Amygdala (tissue), 56 donors: ENCODE measurements at regions not wholly inside any gene's neighbourhood (a gene's known extent, or its start where the extent isn't known, plus 50 kb on each side); places are given as distances from the start of the nearest gene placed in this dataset.
"Not testable (repeated sequence)": the region's sequence is repeated elsewhere in the genome, so short reads cannot be mapped to it uniquely, and the experiment has no call there.

Experiments used
- DNase-seq, 56 donors: peaks; one replicate each; lab custom pipeline; 2025; lab: John Stamatoyannopoulos, UW

DNA sequence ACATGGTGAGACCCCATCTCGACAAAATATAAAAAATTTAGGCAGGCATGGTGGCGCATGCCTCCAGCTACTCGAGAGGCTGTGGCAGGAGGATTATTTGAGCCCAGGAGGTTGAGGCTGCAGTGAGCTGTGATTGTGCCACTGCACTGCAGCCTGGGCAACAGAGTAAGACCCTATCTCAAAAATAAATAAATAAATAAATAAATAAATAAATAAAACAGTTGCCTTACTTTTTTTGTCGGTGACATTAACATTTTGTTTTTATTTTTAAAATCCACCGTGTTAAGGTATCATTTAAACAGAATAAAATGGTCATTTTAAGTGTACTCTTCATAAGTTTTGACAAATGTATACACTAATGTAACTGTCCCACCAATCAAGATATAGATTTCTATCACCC, 57.0 kb downstream of the RASL11A start:
- DNase-seq: no peak

DNA sequence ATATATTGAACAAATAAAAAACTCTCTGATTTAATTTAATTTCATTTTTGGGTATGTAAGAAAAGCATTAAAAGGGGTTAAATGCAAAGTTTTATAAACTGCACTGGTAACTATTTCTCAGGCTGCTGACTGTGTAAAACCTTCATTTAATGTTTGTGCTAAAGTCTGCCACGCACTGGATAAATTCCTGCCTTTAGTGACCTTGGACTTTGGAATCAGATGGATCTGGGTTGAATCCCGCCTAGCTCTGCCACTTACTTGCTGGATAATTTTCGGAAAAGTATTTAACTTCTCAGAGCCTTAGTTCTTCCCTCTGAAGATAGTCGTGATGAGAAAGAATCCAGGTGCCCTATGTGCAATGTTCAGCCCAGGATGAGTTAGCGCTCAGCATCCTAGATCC, 58.6 kb downstream of the RASL11A start:
- DNase-seq: no peak

DNA sequence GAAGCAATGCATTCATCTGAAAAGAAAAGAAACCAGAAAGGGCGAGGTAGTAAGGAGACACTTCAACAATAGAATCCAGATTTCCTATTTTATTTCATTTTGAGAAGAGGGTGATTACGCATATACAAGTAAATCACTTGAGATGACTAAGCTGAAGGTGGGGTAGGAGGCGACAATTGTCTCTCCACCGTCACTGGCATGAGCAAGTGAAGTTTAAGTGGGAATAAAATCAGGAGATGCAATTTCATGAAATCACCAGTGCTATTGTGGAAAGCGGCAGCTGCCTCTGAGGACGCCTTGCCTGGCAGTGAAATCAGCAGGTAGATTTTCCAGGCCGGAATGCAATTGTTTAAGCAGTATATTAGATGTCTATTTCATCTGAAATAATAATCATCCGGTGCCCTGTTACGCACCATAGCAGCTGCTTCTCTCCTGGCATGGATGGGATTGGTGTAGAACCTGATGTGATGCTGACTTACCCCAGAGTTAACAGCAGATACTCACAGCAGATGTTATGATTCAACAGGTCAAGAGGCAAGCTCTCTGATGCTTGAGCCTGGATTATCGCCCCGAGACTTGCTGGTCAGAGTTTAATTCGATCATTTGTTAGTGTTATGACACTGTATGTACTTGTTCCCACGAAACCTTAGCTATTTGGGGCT, 64.3 kb downstream of the RASL11A start:
- DNase-seq: no peak

DNA sequence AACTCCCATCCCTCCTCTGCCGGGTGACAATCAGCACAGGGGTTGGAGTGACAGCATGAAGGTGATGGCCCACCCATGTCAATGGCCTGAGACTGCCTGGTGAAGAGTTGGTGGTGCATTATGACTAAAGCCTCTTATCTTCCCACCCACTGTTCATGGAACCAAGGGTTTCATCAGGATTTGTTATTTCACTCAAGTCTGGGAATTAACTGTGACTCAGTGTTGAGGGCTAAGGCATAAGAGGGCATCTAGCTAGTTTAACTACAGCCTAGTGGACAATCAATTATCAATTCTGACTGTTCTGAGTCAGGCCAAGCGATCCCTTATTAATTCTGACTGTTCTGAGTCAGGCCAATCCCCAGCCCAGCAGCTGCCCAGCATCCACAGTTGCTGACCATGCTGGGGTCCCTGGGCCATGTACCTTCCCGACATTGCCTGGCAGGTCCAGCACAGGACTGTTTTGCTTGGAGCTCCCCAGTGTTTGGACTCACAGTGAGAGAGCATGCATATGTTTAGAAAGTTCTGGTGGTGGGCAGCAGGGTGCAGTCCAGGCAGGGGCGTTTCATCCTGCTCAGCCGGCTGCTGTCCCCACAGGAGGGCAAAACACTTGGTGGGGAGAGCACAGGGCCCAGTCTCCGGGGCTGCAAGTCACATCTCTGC, 65.5 kb downstream of the RASL11A start:
- no peak for DNase-seq

DNA sequence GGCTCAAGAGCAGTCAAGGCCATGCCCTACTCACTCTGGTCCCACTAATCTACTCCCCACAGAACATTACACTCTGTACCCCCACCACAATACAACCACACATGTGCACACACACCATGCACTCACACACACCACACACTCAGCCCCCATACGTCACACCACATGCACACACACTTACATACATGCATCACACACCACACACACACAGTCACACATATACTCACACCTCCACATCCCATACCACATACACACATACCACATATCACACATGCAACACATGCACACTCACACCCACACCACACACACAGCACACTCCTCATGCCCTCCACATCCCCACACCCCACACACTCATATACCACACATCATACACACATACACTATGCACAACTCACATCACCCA, 67.6 kb downstream of the RASL11A start:
- no peak for DNase-seq

DNA sequence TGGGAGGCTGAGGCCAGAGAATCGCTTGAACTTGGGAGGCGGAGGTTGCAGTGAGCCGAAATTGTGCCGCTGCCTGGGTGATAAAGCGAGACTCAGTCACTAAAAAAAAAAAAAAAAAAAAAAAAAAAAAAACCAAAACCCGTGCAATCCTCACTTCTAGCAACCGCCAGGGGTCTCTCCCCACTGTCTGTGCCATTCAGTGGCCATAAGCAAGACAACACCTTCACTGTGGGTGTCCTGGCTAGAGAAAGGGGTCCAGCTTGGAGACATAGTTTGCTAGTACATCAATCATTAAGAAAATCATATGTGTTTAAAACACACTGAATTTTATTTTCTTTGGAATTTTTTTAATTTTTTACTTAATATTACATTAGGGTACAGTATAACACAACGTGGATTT, 68.2 kb downstream of the RASL11A start:
- DNase-seq: no peak

DNA sequence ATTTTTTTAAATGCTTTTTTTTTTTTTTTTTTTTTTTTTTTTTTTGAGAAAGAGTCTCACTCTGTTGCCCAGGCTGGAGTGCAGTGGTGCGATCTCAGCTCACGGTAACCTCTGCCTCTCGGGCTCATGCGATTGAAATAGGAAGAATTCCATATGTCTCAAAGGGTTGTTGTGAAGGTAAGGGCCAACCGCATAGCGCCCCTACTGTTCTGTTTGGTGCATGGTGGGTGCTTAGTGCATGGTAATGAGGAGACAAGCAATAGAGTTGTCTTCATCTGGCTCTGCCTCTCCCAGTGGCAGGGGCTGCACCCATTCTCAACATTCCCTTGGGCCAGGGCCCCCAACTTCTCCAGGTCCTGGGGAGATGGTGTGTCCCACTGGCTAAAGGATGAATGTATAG, 68.7 kb downstream of the RASL11A start:
- DNase-seq: peak in 1 of 56 donors; percentile 22

DNA sequence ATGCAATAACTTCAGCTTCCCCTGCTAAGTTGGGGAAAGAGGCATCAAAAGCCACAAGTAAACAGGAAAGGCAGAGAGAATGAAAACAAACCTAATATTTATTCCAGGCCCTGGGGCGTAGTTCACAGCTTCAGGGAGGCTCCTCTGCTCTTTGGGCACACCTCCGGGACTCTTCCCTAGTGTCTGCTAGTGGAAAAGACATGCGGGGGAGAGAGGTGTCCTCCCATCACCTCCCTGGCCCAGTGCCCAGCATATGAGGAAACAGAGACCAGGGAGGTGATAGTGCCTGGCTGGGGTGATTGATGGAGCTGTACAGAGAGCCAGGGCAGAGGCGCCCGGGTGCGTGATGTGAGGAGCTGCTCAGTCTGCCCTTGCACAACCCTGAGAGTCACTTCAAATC, 71.0 kb downstream of the RASL11A start:
- no peak for DNase-seq

DNA sequence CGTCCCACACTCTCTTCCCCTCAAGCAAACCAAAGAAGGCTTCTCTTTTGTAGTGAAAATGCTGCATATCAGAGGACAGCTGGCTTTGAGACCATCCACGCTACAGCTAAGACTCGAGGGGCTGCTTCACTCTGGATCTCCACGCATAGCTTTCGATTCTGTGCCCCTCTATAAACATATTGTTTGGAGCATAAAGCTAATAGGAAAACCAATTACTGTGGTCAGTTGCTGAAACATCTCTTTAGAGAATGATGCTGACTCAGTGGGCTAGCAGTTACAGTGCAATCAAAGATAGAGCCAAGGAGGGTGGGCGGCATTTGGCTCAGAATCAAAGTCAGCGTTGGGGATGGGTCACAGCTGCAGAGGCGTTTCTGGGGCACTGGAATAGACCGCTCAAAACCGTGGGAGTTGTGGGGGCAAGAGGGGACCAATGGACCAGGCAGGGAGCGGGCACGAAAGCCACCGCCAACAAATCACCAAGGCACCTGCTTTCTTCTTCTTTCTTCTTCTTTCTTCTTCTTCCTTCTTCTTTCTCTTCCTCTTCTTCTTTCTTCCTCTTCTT, 76.7 kb downstream of the RASL11A start:
- DNase-seq: peak in 1 of 56 donors; percentile 18

DNA sequence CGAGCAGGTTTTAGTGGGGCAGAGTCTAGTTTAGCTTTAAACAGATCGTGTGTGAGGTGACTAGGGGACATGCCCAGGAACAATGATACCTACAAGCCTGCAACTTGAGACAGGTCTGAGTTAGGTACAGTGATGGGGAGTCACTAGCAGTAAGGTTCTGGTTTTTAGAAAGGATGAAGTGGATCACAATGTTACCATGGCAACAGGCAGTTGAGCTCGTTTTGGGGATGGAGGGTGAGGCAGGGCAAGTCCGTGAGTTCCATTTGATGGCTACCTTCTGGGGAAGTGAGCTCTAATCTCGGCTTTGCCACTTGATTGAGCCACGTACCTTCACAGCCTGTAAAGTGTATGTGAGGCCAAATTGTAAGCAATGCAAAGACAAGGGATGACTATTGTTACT, 76.0 kb upstream of the GTF3A start:
- DNase-seq: no peak

DNA sequence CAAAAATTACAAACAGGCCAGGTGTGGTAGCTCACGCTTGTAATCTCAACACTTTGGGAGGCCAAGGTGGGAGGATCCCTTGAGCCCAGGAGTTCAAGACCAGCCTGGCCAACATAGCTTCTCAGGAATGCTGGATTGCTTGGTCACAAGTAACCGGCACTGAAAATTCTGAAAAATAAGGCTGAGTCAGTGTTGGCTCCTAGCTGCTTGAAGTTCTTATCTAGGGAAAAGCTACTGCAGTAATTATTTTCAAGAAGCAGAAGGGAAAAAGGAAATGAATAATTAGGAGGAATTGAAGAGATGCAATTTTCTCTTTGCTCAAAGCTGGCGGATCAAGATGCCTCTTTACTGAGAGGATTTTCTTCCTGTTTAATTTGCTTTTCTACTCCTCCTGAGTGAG, 75.0 kb upstream of the GTF3A start:
- DNase-seq: no peak

DNA sequence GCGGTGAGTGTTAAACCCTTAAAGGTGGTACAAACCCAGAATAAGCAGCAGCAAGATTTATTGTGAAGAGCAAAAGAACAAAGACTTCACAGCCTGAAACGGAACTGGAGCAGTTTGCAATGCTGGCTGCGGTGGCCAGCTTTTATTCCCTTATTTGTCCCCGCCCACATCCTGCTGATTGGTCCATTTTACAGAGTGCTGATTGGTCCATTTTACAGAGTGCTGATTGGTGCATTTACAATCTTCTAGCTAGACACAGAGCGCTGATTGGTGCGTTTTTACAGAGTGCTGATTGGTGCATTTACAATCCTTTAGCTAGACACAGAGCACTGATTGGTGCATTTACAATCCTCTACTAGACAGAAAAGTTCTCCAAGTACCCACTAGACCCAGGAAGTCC, 73.6 kb upstream of the GTF3A start:
- DNase-seq: not testable (repeated sequence)

DNA sequence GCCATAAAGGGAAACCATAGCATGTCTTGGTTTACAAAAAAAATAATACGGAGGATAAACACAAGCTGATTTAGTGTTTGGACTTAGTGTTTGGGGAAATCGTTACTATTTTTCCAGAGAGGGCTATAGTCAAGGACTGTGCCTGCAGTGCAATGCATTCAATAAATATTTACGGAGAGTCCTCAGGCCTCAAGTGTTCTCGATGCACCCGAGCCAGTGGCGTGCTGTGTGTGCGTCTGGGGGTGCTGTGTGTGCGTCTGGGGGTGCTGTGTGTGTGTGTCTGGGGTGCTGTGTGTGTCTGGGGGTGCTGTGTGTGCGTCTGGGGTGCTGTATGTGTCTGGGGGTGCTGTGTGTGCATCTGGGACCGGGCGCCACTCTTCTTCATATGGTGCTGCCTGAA, 71.7 kb upstream of the GTF3A start:
- no peak for DNase-seq

DNA sequence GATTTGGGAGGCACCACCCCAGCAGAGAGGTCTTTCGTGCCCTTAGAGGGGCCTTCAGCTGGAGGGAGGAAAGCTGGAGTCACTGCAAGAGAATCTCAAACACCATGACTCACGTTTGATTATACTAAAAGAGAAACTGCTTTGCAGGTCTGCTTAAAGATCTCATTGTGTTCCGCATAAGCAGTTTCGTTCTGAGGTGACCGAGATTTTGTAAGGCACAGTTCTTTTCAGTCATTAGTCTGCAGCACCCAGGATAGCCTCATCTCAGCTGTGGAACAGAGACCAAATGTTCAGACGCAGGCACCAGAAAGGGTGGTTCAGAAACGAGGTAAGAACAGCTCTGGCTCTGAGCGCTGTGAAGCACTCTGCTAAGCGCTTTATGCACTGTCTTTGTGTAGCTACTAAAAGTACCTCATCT, 71.2 kb upstream of the GTF3A start:
- DNase-seq: peak in 3 of 56 donors; percentile 9 to 30 (median 14)

DNA sequence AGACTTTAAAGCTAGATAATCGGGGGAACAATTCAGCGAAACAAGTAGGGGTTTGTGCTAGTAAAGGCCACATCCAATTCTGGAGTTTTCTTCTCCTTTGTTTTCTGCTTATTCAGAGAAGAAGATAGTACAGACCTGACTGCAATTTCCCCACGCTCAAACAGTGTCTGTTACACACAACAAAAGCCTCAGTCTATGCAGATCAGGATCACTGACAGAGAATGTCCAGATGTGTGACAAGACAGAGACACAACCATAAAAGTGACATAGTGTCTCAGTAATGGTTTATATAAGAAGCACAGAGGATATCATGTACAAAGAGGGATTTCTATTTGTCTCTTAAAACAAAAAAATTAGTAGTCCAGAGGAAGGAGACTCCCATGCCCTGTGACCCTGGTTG, 70.7 kb upstream of the GTF3A start:
- DNase-seq: peak in 2 of 56 donors; percentile 9 to 16

DNA sequence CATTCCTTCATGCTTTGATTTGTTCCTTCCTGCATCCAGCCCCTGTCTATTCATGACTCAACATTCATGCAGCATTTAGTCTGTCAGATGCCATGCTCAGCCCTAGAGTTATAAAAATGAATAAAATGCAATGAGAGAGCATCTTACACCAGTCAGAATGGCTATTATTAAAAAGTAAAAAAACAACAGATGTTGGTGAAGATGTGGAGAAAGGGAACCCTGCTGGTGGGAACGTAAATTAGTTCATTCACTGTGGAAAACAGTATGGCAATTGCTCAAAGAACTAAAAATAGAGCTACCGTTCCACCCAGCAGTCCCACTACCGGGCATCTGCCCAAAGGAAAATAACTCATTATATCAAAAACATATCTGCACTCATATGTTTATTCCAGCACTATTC, 70.0 kb upstream of the GTF3A start:
- DNase-seq: no peak

DNA sequence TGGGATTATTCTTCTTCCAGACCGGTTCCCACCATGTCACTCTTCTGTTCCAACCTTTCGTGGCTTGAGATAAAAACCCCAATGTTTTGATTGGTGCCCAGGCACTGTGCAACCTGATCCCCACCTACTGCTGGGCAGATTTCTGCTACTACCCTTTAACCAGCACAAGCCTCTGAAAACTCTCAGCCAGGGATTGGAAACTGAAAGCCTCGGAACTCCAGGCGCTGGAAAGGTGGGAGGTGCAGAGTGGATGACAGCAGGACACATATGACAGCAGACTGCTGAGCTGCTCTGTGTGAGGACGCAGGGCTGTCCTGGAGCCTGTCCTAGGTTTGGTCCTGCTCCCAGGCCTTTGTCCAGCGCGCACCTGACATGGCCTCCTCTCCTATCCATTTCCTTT, 68.5 kb upstream of the GTF3A start:
- no peak for DNase-seq

DNA sequence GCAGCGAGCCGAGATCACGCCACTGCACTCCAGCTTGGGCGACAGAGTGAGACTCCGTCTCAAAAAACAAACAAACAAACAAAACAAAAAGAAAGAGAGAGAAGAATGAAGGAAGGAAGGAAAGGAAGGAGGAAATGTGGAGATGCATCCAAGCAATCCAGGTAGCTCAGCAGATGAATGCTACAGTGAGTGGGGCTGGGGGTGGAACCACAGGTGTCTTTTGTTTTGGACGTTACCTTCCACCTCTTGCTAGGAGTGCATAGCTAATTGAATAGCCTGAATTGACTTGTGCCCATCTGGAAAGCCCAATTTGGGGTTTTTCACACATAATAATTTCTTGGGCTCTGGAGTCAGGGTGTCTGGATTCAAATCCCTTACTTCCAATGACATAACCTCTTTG, 66.0 kb upstream of the GTF3A start:
- no peak for DNase-seq

DNA sequence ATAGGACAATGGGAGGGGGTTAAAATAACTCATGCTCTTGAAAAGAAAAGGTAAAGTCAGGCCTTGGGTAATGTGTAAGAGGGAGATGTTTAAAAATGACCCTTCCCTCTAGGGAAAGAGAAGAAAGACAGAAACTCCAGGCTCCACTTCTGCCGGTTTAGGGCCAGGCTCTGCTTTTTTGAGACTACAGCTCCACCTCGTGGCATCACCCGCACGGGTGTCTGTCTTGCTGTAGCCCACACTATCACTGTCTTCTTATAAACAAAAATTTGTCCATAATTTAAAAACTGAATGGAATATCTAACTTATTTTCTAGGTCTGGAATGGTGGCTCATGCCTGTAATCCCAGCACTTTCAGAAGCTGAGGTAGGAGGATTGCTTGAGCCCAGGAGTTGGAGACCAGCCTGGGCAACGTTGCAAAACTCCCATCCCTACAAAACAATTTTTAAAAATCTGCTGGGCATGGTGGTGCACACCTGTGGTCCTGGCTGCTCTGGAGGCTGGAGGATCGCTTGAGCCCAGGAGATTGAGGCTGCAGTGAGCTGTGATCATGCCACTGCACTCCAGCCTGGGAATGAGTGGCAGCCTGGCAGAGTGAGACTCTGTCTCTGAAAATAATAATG, 65.1 kb upstream of the GTF3A start:
- DNase-seq: peak in 51 of 56 donors; percentile 7 to 85 (median 53)

DNA sequence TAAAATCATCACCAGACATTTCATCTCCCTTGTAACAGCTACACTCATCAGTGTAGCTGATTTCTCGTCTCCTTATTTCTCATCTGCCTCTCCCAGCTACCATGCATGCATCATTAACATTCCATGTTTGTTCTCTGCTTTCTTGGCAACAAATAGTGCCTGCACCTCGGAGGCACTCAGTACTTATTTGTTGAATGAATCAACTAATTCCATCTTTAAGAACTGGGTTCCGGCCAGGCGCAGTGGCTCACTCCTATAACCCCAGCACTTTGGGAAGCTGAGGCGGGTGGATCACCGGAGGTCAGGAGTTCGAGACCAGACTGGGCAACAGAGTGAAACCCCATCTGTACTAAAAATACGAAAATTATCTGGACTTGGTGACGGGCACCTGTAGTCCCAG, 63.9 kb upstream of the GTF3A start:
- DNase-seq: no peak

DNA sequence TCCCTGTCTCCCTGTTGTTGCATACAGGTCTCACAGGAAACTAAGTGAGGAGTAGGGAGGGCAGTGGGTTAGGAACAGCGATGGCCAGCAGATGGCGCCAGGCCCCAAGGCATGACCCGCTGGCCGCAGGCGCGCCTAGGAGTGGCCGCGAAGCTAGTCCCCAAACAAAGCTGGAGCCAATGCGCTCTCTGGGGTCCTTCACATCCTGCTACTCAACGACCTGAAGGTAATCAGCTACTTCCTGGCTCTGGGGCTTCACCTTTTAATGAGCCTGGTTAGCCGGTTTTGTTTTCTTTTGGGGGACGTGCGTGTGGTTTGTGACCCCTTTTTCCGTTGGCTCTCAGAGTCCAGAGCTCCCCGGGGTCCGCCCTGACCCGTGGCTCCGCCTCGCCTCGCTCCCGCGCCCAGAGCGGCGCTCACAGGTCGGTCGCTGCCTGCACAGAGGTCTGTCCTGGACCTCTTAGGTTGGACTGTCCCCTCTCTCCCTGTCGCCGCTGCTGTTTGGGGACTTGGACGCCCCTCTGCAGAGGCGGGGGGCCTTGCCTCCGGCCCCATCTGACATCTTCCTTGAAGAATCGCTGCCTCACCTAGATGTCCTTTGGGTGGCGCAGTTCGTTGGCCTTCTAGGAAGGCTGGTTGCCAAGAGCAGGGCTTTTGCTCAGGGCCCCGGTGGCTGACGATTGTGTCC, 62.2 kb upstream of the GTF3A start:
- peak in 55 of 56 donors; percentile 19 to 88 (median 54) for DNase-seq
